SK-N-SH (cell line): ENCODE measurements at regions not wholly inside any gene's neighbourhood (a gene's known extent, or its start where the extent isn't known, plus 50 kb on each side); places are given as distances from the start of the nearest gene placed in this dataset.

Experiments
- CHD2 ChIP-seq: fragments of 150-350 bp; IDR thresholded peaks from 2 replicates; pipeline ENCODE4 v1.6.1; 2018; ENCODE audit warnings: low read length; ENCODE audit not compliant: partially characterized antibody
- EP300 ChIP-seq, 2 experiments: IDR thresholded peaks; 2 replicates each; pipeline versions ENCODE4 v1.4.0 to v1.6.1; 2012; ENCODE audit warnings: borderline replicate concordance in 1 of 2, low read depth in 1 of 2, low read length in 1 of 2
- EZH2phosphoT487 ChIP-seq: fragments of 200-600 bp; sonication (generic); IDR thresholded peaks from 2 replicates; pipeline ENCODE4 v1.6.1; 2017; ENCODE audit warnings: low read depth, mixed run types, mild to moderate bottlenecking, antibody characterized with exemption, moderate library complexity, borderline replicate concordance
- FOXM1 ChIP-seq: IDR thresholded peaks from 2 replicates; pipeline ENCODE4 v1.4.0; 2012; ENCODE audit warnings: low read depth, mild to moderate bottlenecking
- MXI1 ChIP-seq: IDR thresholded peaks from 2 replicates; pipeline ENCODE4 v1.6.1; 2012; ENCODE audit warnings: mild to moderate bottlenecking, low read depth, low read length, improper control_type of control experiment
- POLR2AphosphoS5 ChIP-seq: IDR thresholded peaks from 2 replicates; pipeline ENCODE4 v1.6.1; 2012; ENCODE audit warnings: low read depth, low read length
- SIN3A ChIP-seq: IDR thresholded peaks from 2 replicates; pipeline ENCODE4 v1.6.1; 2012; ENCODE audit warnings: low read depth, mild to moderate bottlenecking, low read length, moderate library complexity, borderline replicate concordance
- SMC3 ChIP-seq: IDR thresholded peaks from 2 replicates; pipeline ENCODE4 v1.6.1; 2012; ENCODE audit warnings: low read depth, low read length, improper control_type of control experiment
- TAF1 ChIP-seq: IDR thresholded peaks from 2 replicates; pipeline ENCODE4 v1.6.1; 2012; ENCODE audit warnings: low read depth, mild to moderate bottlenecking, low read length, moderate library complexity, borderline replicate concordance
- TCF12 ChIP-seq: IDR thresholded peaks from 2 replicates; pipeline ENCODE4 v1.4.0; 2012
- TF ChIP-seq, protein P1 (sequence below): fragments of 200-600 bp; sonication (generic); IDR thresholded peaks from 2 replicates; pipeline ENCODE4 v1.6.1; 2017; ENCODE audit warnings: antibody characterized with exemption, mild to moderate bottlenecking, moderate library complexity
- TF ChIP-seq, protein P2 (sequence below): IDR thresholded peaks from 2 replicates; pipeline ENCODE4 v1.4.0; 2012; ENCODE audit warnings: low read depth
- TF ChIP-seq, protein P3 (sequence below): fragments of 150-350 bp; IDR thresholded peaks from 2 replicates; pipeline ENCODE4 v1.6.1; 2017; ENCODE audit warnings: antibody characterized with exemption, low read length, low read depth, borderline replicate concordance

DNA sequence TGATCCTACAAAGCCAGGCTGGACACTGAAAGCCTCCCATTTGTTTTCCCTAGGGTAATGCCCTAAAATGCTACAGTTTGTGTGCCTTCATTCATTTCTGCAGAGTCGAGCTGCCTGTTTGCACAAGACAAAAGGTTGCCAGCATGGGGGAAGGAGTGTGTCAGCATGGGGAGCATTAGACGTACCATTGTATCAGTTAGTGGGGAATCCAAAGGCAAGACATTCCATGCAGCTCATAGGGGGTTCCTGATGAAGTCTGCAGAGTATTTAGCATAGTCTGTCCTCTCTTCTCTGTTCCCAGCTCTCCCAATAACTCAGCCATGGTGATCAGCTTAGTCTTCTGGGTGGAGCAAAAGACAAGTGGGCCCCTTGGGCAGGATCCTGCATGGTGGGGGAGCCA lies 276.9 kb upstream of the PCDH7 start:
- TF ChIP-seq, protein P1, sequence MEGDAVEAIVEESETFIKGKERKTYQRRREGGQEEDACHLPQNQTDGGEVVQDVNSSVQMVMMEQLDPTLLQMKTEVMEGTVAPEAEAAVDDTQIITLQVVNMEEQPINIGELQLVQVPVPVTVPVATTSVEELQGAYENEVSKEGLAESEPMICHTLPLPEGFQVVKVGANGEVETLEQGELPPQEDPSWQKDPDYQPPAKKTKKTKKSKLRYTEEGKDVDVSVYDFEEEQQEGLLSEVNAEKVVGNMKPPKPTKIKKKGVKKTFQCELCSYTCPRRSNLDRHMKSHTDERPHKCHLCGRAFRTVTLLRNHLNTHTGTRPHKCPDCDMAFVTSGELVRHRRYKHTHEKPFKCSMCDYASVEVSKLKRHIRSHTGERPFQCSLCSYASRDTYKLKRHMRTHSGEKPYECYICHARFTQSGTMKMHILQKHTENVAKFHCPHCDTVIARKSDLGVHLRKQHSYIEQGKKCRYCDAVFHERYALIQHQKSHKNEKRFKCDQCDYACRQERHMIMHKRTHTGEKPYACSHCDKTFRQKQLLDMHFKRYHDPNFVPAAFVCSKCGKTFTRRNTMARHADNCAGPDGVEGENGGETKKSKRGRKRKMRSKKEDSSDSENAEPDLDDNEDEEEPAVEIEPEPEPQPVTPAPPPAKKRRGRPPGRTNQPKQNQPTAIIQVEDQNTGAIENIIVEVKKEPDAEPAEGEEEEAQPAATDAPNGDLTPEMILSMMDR: no peak
- TF ChIP-seq SIN3A (no peak), EP300 (IDR thresholded peaks at IDR 0.05; ENCODE audit: borderline replicate concordance in 1 of 2, low read depth in 1 of 2, low read length in 1 of 2) (no peak), MXI1 (no peak), TCF12 (no peak), CHD2 (no peak), POLR2AphosphoS5 (no peak), TAF1 (no peak), FOXM1 (no peak), EZH2phosphoT487 (no peak), SMC3 (no peak)
- TF ChIP-seq, protein P2, sequence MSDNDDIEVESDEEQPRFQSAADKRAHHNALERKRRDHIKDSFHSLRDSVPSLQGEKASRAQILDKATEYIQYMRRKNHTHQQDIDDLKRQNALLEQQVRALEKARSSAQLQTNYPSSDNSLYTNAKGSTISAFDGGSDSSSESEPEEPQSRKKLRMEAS: no peak
- TF ChIP-seq, protein P3, sequence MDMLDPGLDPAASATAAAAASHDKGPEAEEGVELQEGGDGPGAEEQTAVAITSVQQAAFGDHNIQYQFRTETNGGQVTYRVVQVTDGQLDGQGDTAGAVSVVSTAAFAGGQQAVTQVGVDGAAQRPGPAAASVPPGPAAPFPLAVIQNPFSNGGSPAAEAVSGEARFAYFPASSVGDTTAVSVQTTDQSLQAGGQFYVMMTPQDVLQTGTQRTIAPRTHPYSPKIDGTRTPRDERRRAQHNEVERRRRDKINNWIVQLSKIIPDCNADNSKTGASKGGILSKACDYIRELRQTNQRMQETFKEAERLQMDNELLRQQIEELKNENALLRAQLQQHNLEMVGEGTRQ: no peak
